M059J (cell line): ENCODE measurements at regions not wholly inside any gene's neighbourhood (a gene's known extent, or its start where the extent isn't known, plus 50 kb on each side); places are given as distances from the start of the nearest gene placed in this dataset.

ENCODE experiments used
- DNase-seq: peaks from one replicate; pipeline ENCODE4 v3.0.0-alpha.2; 2012; ENCODE audit warnings: low read depth

GRCh38 chr4:36716874-36717273, 435.5 kb downstream of the DTHD1 start:
- DNase-seq = no peak

GRCh38 chr4:36719425-36719824, 438.0 kb downstream of the DTHD1 start:
- no peak for DNase-seq

GRCh38 chr4:36722986-36723385, 441.6 kb downstream of the DTHD1 start:
- DNase-seq = no peak

- DNase-seq = no peak
These were observed 452.9 kb downstream of the DTHD1 start for GRCh38 chr4:36734334-36734733.

GRCh38 chr4:36737691-36738090, 456.3 kb downstream of the DTHD1 start:
- no peak for DNase-seq

GRCh38 chr4:36740796-36741310, 459.4 kb downstream of the DTHD1 start:
- DNase-seq = no peak

GRCh38 chr4:36747277-36748129, 466.1 kb downstream of the DTHD1 start:
- DNase-seq = no peak

GRCh38 chr4:36753048-36753447, 471.6 kb downstream of the DTHD1 start:
- no peak for DNase-seq

- DNase-seq = no peak
These were observed 476.3 kb downstream of the DTHD1 start for GRCh38 chr4:36757580-36758311.

- DNase-seq = no peak
These were observed 477.1 kb downstream of the DTHD1 start for GRCh38 chr4:36758312-36759178.

- DNase-seq = no peak
These were observed 480.2 kb downstream of the DTHD1 start for GRCh38 chr4:36761607-36762006.

- no peak for DNase-seq
These were observed 480.7 kb upstream of the NWD2 start for GRCh38 chr4:36763814-36764213.

- DNase-seq = no peak
These were observed 476.9 kb upstream of the NWD2 start for GRCh38 chr4:36767596-36767995.

GRCh38 chr4:36771411-36772153, 473.0 kb upstream of the NWD2 start:
- no peak for DNase-seq

GRCh38 chr4:36772154-36772516, 472.4 kb upstream of the NWD2 start:
- no peak for DNase-seq

GRCh38 chr4:36773467-36773866, 471.1 kb upstream of the NWD2 start:
- DNase-seq = no peak

- no peak for DNase-seq
These were observed 469.0 kb upstream of the NWD2 start for GRCh38 chr4:36775544-36775943.

- DNase-seq = no peak
These were observed 464.9 kb upstream of the NWD2 start for GRCh38 chr4:36779601-36780000.

GRCh38 chr4:36785973-36786372, 458.6 kb upstream of the NWD2 start:
- no peak for DNase-seq

- no peak for DNase-seq
These were observed 458.0 kb upstream of the NWD2 start for GRCh38 chr4:36786519-36786918.

- DNase-seq = no peak
These were observed 449.8 kb upstream of the NWD2 start for GRCh38 chr4:36794716-36795115.
